Testis (tissue), 2 donors: ENCODE measurements at regions not wholly inside any gene's neighbourhood (a gene's known extent, or its start where the extent isn't known, plus 50 kb on each side); places are given as distances from the start of the nearest gene placed in this dataset.

ENCODE experiments used
- DNase-seq: peaks from one replicate; pipeline ENCODE4 v3.0.0-alpha.2; 2019
- H3K27ac ChIP-seq, 2 donors: fragments of 200-600 bp; sonication (generic); one replicate each; pipeline ENCODE4 v1.5.1; 2019
- H3K27me3 ChIP-seq: fragments of 200-600 bp; sonication (generic); one replicate; pipeline ENCODE4 v1.5.1; 2019
- H3K36me3 ChIP-seq: fragments of 200-600 bp; sonication (generic); one replicate; pipeline ENCODE4 v1.5.1; 2017; ENCODE audit warnings: low read depth; ENCODE audit errors: missing control alignments
- H3K4me1 ChIP-seq: fragments of 200-600 bp; sonication (generic); one replicate; pipeline ENCODE4 v1.5.1; 2019
- H3K4me3 ChIP-seq, 2 donors: fragments of 200-600 bp; sonication (generic); one replicate each; pipeline ENCODE4 v1.5.1; 2017 to 2019
- H3K9me3 ChIP-seq: fragments of 200-600 bp; sonication (generic); one replicate; pipeline ENCODE4 v1.5.1; 2017
- CTCF ChIP-seq, 3 experiments: fragments of 450-650 bp in 2 of 3; fragments of 200-600 bp in 1 of 3; sonication (generic) in 1 of 3; IDR thresholded peaks; one replicate each; pipeline ENCODE4 v1.5.1; 2016 to 2019; ENCODE audit warnings: antibody characterized with exemption in 3 of 3, mild to moderate bottlenecking in 2 of 3, moderate library complexity in 1 of 3
- POLR2A ChIP-seq: fragments of 450-650 bp; IDR thresholded peaks from one replicate; pipeline ENCODE4 v1.6.1; 2017; ENCODE audit warnings: antibody characterized with exemption, mild to moderate bottlenecking, moderate library complexity
- WGBS, 2 donors: methylation state at CpG; one replicate each; pipeline ENCODE4 v1.1.5; 2018; 5-methylcytosine and 5-hydroxymethylcytosine counted together
- intact Hi-C: fragments of 100-400 bp; cut with DNase I; formaldehyde crosslinking; loops from one replicate; pipeline ENCODE4 v1.15.1; 2023; ENCODE audit warnings: low total_unique reads

GRCh38 chr2:57429831-57430230 lies 616.8 kb upstream of the VRK2 start:
- Histone ChIP-seq H3K36me3 (no peaks in the 10 kb centered on the region), H3K27ac (no peak overlapping the region), H3K27me3 (no peaks in the 10 kb centered on the region), H3K4me3 (no peak overlapping the region), H3K9me3 (no peaks in the 10 kb centered on the region), H3K4me1 (no peaks in the 10 kb centered on the region)
- no peak for TF ChIP-seq CTCF (IDR thresholded peaks at IDR 0.05)
- TF ChIP-seq POLR2A: no peak
- WGBS, 2 donors: 44 to 91% methylated on average over 1 of the region's 1 CpG
- DNase-seq: no peak
- intact Hi-C loops: no loop called here

GRCh38 chr2:57432528-57432927 lies 614.1 kb upstream of the VRK2 start:
- no peak overlapping the region for H3K4me3 ChIP-seq
- no peaks in the 10 kb centered on the region for H3K9me3 ChIP-seq
- 68 to 87% methylated on average over 1 of the region's 1 CpG for WGBS, 2 donors
- no peak overlapping the region for H3K27ac ChIP-seq
- no peaks in the 10 kb centered on the region for H3K4me1 ChIP-seq
- no peaks in the 10 kb centered on the region for H3K27me3 ChIP-seq
- no peak for DNase-seq
- TF ChIP-seq POLR2A (no peak), CTCF (IDR thresholded peaks at IDR 0.05) (no peak)
- no peaks in the 10 kb centered on the region for H3K36me3 ChIP-seq
- intact Hi-C loops: no loop called here

- no peak overlapping the region for H3K4me3 ChIP-seq
- H3K36me3 ChIP-seq: no peaks in the 10 kb centered on the region
- TF ChIP-seq POLR2A (no peak), CTCF (IDR thresholded peaks at IDR 0.05) (no peak)
- no peak for DNase-seq
- intact Hi-C loops: no loop called here
- no peaks in the 10 kb centered on the region for H3K27me3 ChIP-seq
- WGBS, 2 donors: 80 to 86% methylated on average over 2 of the region's 2 CpGs
- no peaks in the 10 kb centered on the region for H3K9me3 ChIP-seq
- no peak overlapping the region for H3K27ac ChIP-seq
- H3K4me1 ChIP-seq: no peaks in the 10 kb centered on the region
Measured at GRCh38 chr2:57434441-57434840, 612.2 kb upstream of the VRK2 start.

- no peaks in the 10 kb centered on the region for H3K27me3 ChIP-seq
- no peaks in the 10 kb centered on the region for H3K9me3 ChIP-seq
Measured at GRCh38 chr2:57434972-57435371, 611.6 kb upstream of the VRK2 start.

More at GRCh38 chr2:57434972-57435371, 611.6 kb upstream of the VRK2 start:
- H3K4me3 ChIP-seq: no peak overlapping the region
- WGBS, 2 donors: 97 to 98% methylated on average over 1 of the region's 1 CpG
- H3K27ac ChIP-seq: no peak overlapping the region
- intact Hi-C loops: no loop called here
- no peaks in the 10 kb centered on the region for H3K4me1 ChIP-seq
- DNase-seq: no peak
- no peaks in the 10 kb centered on the region for H3K36me3 ChIP-seq
- TF ChIP-seq POLR2A (no peak), CTCF (IDR thresholded peaks at IDR 0.05) (no peak)
